Adipocyte (in vitro differentiated cells): ENCODE measurements at regions not wholly inside any gene's neighbourhood (a gene's known extent, or its start where the extent isn't known, plus 50 kb on each side); places are given as distances from the start of the nearest gene placed in this dataset.

Source experiments
- DNase-seq: peaks from one replicate; pipeline ENCODE4 v3.0.0-alpha.2; 2015; ENCODE audit warnings: low read depth
- H3K27me3 ChIP-seq: replicated peaks from 2 replicates; pipeline ENCODE4 v1.7.0; 2013; ENCODE audit warnings: mild to moderate bottlenecking, low read length, moderate library complexity; ENCODE audit not compliant: control insufficient read depth, insufficient read depth
- H3K36me3 ChIP-seq: 2 replicates; pipeline ENCODE4 v1.7.0; 2013; ENCODE audit warnings: low read length, mild to moderate bottlenecking, moderate library complexity; ENCODE audit not compliant: control insufficient read depth, insufficient read depth, severe bottlenecking
- H3K4me1 ChIP-seq: 2 replicates; pipeline ENCODE4 v1.7.0; 2013; ENCODE audit warnings: mild to moderate bottlenecking, low read length, moderate library complexity; ENCODE audit not compliant: control insufficient read depth, insufficient read depth
- H3K4me3 ChIP-seq: 2 replicates; pipeline ENCODE4 v1.7.0; 2013; ENCODE audit warnings: mild to moderate bottlenecking, low read length, moderate library complexity
- H3K9ac ChIP-seq: 2 replicates; pipeline ENCODE4 v1.7.0; 2013; ENCODE audit warnings: mild to moderate bottlenecking, low read length, moderate library complexity
- H3K9me3 ChIP-seq: 2 replicates; pipeline ENCODE4 v1.7.0; 2013; ENCODE audit warnings: mild to moderate bottlenecking, low read length, moderate library complexity; ENCODE audit not compliant: control insufficient read depth

GRCh38 chr12:115618105-115618504, 659.4 kb downstream of the MED13L start:
- Histone ChIP-seq H3K4me1 (no peaks in the 10 kb centered on the region), H3K36me3 (no peaks in the 10 kb centered on the region)
- DNase-seq: no peak

GRCh38 chr12:115617391-115617790, 660.1 kb downstream of the MED13L start:
- H3K36me3 ChIP-seq: no peaks in the 10 kb centered on the region
- no peak overlapping the region for H3K4me3 ChIP-seq
- peaks cover 8% of the 10 kb centered on the region for H3K27me3 ChIP-seq
- H3K4me1 ChIP-seq: no peaks in the 10 kb centered on the region
- no peak overlapping the region for H3K9ac ChIP-seq
- peaks cover 5% of the 10 kb centered on the region for H3K9me3 ChIP-seq
- DNase-seq: no peak

More at GRCh38 chr12:115618105-115618504, 659.4 kb downstream of the MED13L start:
- no peak overlapping the region for H3K4me3 ChIP-seq
- H3K9ac ChIP-seq: no peak overlapping the region
- peaks cover 5% of the 10 kb centered on the region for H3K9me3 ChIP-seq
- H3K27me3 ChIP-seq: peaks cover 4% of the 10 kb centered on the region

- H3K4me3 ChIP-seq: no peak overlapping the region
- no peak overlapping the region for H3K9ac ChIP-seq
- no peaks in the 10 kb centered on the region for H3K36me3 ChIP-seq
- H3K27me3 ChIP-seq: peaks cover 12% of the 10 kb centered on the region
- DNase-seq: no peak
- H3K4me1 ChIP-seq: no peaks in the 10 kb centered on the region
- peaks cover 5% of the 10 kb centered on the region for H3K9me3 ChIP-seq
Measured at GRCh38 chr12:115611477-115611876, 666.0 kb downstream of the MED13L start.

- H3K36me3 ChIP-seq: no peaks in the 10 kb centered on the region
- no peak overlapping the region for H3K4me3 ChIP-seq
- no peak overlapping the region for H3K9ac ChIP-seq
- no peaks in the 10 kb centered on the region for H3K4me1 ChIP-seq
- H3K9me3 ChIP-seq: peaks cover 5% of the 10 kb centered on the region
- H3K27me3 ChIP-seq: peaks cover 19% of the 10 kb centered on the region
- no peak for DNase-seq
Measured at GRCh38 chr12:115609347-115609746, 668.1 kb downstream of the MED13L start.

- Histone ChIP-seq H3K4me1 (no peaks in the 10 kb centered on the region), H3K27me3 (peaks cover 15% of the 10 kb centered on the region)
- DNase-seq: no peak
Measured at GRCh38 chr12:115606040-115606439, 671.5 kb downstream of the MED13L start.

GRCh38 chr12:115598871-115599811, 678.4 kb downstream of the MED13L start:
- no peaks in the 10 kb centered on the region for H3K36me3 ChIP-seq
- DNase-seq: peak; percentile 15
- H3K9me3 ChIP-seq: no peaks in the 10 kb centered on the region
- H3K4me1 ChIP-seq: peaks cover 4% of the 10 kb centered on the region
- H3K4me3 ChIP-seq: peak overlapping the region; percentile 65
- H3K27me3 ChIP-seq: peaks cover 24% of the 10 kb centered on the region
- H3K9ac ChIP-seq: no peak overlapping the region

More at GRCh38 chr12:115606040-115606439, 671.5 kb downstream of the MED13L start:
- Histone ChIP-seq H3K4me3 (no peak overlapping the region), H3K9ac (no peak overlapping the region), H3K36me3 (no peaks in the 10 kb centered on the region), H3K9me3 (no peaks in the 10 kb centered on the region)

- Histone ChIP-seq H3K4me1 (peaks cover 4% of the 10 kb centered on the region), H3K27me3 (peaks cover 24% of the 10 kb centered on the region), H3K9ac (no peak overlapping the region), H3K4me3 (no peak overlapping the region), H3K9me3 (no peaks in the 10 kb centered on the region), H3K36me3 (no peaks in the 10 kb centered on the region)
- no peak for DNase-seq
Measured at GRCh38 chr12:115597157-115597712, 680.3 kb downstream of the MED13L start.

GRCh38 chr12:115588131-115588530, 689.4 kb downstream of the MED13L start:
- no peak for DNase-seq
- no peak overlapping the region for H3K9ac ChIP-seq
- H3K9me3 ChIP-seq: peaks cover 6% of the 10 kb centered on the region
- no peaks in the 10 kb centered on the region for H3K27me3 ChIP-seq
- H3K4me3 ChIP-seq: no peak overlapping the region
- no peaks in the 10 kb centered on the region for H3K4me1 ChIP-seq
- no peaks in the 10 kb centered on the region for H3K36me3 ChIP-seq

GRCh38 chr12:115584156-115584555, 693.3 kb downstream of the MED13L start:
- peaks cover 11% of the 10 kb centered on the region for H3K27me3 ChIP-seq
- H3K4me1 ChIP-seq: no peaks in the 10 kb centered on the region
- no peak for DNase-seq
- H3K9ac ChIP-seq: no peak overlapping the region
- H3K9me3 ChIP-seq: peaks cover 6% of the 10 kb centered on the region
- no peaks in the 10 kb centered on the region for H3K36me3 ChIP-seq
- no peak overlapping the region for H3K4me3 ChIP-seq

- Histone ChIP-seq H3K9ac (no peak overlapping the region), H3K4me1 (no peaks in the 10 kb centered on the region), H3K27me3 (peaks cover 11% of the 10 kb centered on the region), H3K9me3 (peaks cover 6% of the 10 kb centered on the region), H3K4me3 (no peak overlapping the region), H3K36me3 (no peaks in the 10 kb centered on the region)
- DNase-seq: no peak
Measured at GRCh38 chr12:115583591-115583990, 693.9 kb downstream of the MED13L start.

GRCh38 chr12:115577401-115577800, 700.1 kb downstream of the MED13L start:
- no peak for DNase-seq
- H3K27me3 ChIP-seq: peaks cover 11% of the 10 kb centered on the region

More at GRCh38 chr12:115577401-115577800, 700.1 kb downstream of the MED13L start:
- no peaks in the 10 kb centered on the region for H3K36me3 ChIP-seq
- H3K9me3 ChIP-seq: no peaks in the 10 kb centered on the region
- H3K4me1 ChIP-seq: no peaks in the 10 kb centered on the region
- no peak overlapping the region for H3K9ac ChIP-seq
- no peak overlapping the region for H3K4me3 ChIP-seq
